Adrenal gland (tissue), 9 donors: ENCODE measurements at regions not wholly inside any gene's neighbourhood (a gene's known extent, or its start where the extent isn't known, plus 50 kb on each side); places are given as distances from the start of the nearest gene placed in this dataset.

Experiments used
- DNase-seq, 7 donors: peaks; one replicate each; pipeline ENCODE4 v3.0.0-alpha.2; 2019 to 2020
- H3K27ac ChIP-seq, 5 donors: fragments of 200-600 bp; sonication (generic) in 4 of 5; 1 replicate in 3 of 5; 2 replicates in 2 of 5; pipeline versions ENCODE4 v1.5.1 to v1.8.0; 2016 to 2020; ENCODE audit warnings: mild to moderate bottlenecking in 1 of 5
- H3K27me3 ChIP-seq: fragments of 200-600 bp; 2 replicates; pipeline ENCODE4 v1.8.0; 2021
- H3K36me3 ChIP-seq, 2 donors: fragments of 200-600 bp; replicated peaks in 1 of 2; 1 replicate in 1 of 2; 2 replicates in 1 of 2; pipeline versions ENCODE4 v1.5.1 to v1.8.0; 2018 to 2022
- H3K4me1 ChIP-seq, 2 donors: fragments of 200-600 bp; replicated peaks in 1 of 2; 1 replicate in 1 of 2; 2 replicates in 1 of 2; pipeline versions ENCODE4 v1.5.1 to v1.8.0; 2018 to 2021
- H3K4me3 ChIP-seq, 4 donors: fragments of 200-600 bp; sonication (generic) in 3 of 4; one replicate each; pipeline ENCODE4 v1.5.1; 2016 to 2018
- H3K9me3 ChIP-seq, 3 donors: fragments of 200-600 bp; sonication (generic) in 1 of 3; replicated peaks in 1 of 3; 1 replicate in 2 of 3; 2 replicates in 1 of 3; pipeline versions ENCODE4 v1.5.1 to v1.8.0; 2016 to 2021
- POLR2A ChIP-seq, 2 donors: fragments of 450-650 bp; IDR thresholded peaks; one replicate each; pipeline ENCODE4 v1.6.1; 2017; ENCODE audit warnings: antibody characterized with exemption in 2 of 2, mild to moderate bottlenecking in 2 of 2, moderate library complexity in 1 of 2
- WGBS, 4 donors: extraction: QIAGEN DNeasy Blood & Tissue Kit in 2 of 4; methylation state at CpG; one replicate each; pipeline versions ENCODE4 v1.1.5 to v1.1.7; 2013 to 2017; 5-methylcytosine and 5-hydroxymethylcytosine counted together
- intact Hi-C, 2 donors: fragments of 100-400 bp; cut with DNase I; formaldehyde crosslinking; loops; one replicate each; pipeline versions ENCODE4 v1.14.1 to v1.15.0; 2022 to 2023
- TF ChIP-seq, protein P1 (sequence below), 6 experiments: fragments of 450-650 bp in 4 of 6; fragments of 200-600 bp in 2 of 6; sonication (generic) in 1 of 6; IDR thresholded peaks; 1 replicate in 5 of 6; 2 replicates in 1 of 6; pipeline versions ENCODE4 v1.5.1 to v1.8.0; 2016 to 2021; ENCODE audit warnings: antibody characterized with exemption in 6 of 6, mild to moderate bottlenecking in 2 of 6, moderate library complexity in 1 of 6
- donor health status: healthy with polysubstance abuse.
- donor health status: Bipolar disorder and iron deficiency.
- donor health status: DM: yes; HTN: yes; CAD: no.
- donor health status: DM: no; HTN: no; CAD: no.
- donor health status: DM: no; HTN: no; CAD: no.

- Histone ChIP-seq H3K9me3 (no peaks in the 10 kb centered on the region), H3K27me3 (no peaks in the 10 kb centered on the region), H3K36me3 (no peaks in the 10 kb centered on the region), H3K4me1 (no peaks in the 10 kb centered on the region), H3K27ac (no peak overlapping the region), H3K4me3 (no peak overlapping the region)
- no peak for TF ChIP-seq POLR2A (IDR thresholded peaks at IDR 0.05)
- TF ChIP-seq, protein P1, sequence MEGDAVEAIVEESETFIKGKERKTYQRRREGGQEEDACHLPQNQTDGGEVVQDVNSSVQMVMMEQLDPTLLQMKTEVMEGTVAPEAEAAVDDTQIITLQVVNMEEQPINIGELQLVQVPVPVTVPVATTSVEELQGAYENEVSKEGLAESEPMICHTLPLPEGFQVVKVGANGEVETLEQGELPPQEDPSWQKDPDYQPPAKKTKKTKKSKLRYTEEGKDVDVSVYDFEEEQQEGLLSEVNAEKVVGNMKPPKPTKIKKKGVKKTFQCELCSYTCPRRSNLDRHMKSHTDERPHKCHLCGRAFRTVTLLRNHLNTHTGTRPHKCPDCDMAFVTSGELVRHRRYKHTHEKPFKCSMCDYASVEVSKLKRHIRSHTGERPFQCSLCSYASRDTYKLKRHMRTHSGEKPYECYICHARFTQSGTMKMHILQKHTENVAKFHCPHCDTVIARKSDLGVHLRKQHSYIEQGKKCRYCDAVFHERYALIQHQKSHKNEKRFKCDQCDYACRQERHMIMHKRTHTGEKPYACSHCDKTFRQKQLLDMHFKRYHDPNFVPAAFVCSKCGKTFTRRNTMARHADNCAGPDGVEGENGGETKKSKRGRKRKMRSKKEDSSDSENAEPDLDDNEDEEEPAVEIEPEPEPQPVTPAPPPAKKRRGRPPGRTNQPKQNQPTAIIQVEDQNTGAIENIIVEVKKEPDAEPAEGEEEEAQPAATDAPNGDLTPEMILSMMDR (IDR thresholded peaks at IDR 0.05), result no peak
- intact Hi-C loops, result no loop called here
- 79 to 84% (median 82%) methylated on average over 11 to 14 of the region's 14 CpGs for WGBS, 4 donors
- DNase-seq, result no peak
Measured at GRCh38 chr13:90032841-90033493, 1314.5 kb upstream of the MIR17HG start.

- intact Hi-C loops, result no loop called here
- WGBS, 4 donors, result 61 to 81% (median 75%) methylated on average over 3 of the region's 3 CpGs
- Histone ChIP-seq H3K27ac (no peak overlapping the region), H3K4me3 (no peak overlapping the region), H3K27me3 (no peaks in the 10 kb centered on the region), H3K36me3 (no peaks in the 10 kb centered on the region), H3K9me3 (no peaks in the 10 kb centered on the region), H3K4me1 (no peaks in the 10 kb centered on the region)
- TF ChIP-seq POLR2A (IDR thresholded peaks at IDR 0.05), result no peak
- TF ChIP-seq, protein P1 (IDR thresholded peaks at IDR 0.05), result no peak
- DNase-seq, result no peak
Measured at GRCh38 chr13:90039516-90039915, 1308.0 kb upstream of the MIR17HG start.

GRCh38 chr13:90047600-90047999, 1299.9 kb upstream of the MIR17HG start:
- intact Hi-C loops, result no loop called here
- H3K27ac ChIP-seq, result no peak overlapping the region
- WGBS, 4 donors, result 67 to 96% (median 83%) methylated on average over 1 to 2 of the region's 2 CpGs
- no peak for TF ChIP-seq POLR2A (IDR thresholded peaks at IDR 0.05)
- H3K36me3 ChIP-seq, result no peaks in the 10 kb centered on the region
- no peaks in the 10 kb centered on the region for H3K27me3 ChIP-seq
- H3K9me3 ChIP-seq, result no peaks in the 10 kb centered on the region
- no peak overlapping the region for H3K4me3 ChIP-seq
- H3K4me1 ChIP-seq, result no peaks in the 10 kb centered on the region
- DNase-seq, result no peak

DNA sequence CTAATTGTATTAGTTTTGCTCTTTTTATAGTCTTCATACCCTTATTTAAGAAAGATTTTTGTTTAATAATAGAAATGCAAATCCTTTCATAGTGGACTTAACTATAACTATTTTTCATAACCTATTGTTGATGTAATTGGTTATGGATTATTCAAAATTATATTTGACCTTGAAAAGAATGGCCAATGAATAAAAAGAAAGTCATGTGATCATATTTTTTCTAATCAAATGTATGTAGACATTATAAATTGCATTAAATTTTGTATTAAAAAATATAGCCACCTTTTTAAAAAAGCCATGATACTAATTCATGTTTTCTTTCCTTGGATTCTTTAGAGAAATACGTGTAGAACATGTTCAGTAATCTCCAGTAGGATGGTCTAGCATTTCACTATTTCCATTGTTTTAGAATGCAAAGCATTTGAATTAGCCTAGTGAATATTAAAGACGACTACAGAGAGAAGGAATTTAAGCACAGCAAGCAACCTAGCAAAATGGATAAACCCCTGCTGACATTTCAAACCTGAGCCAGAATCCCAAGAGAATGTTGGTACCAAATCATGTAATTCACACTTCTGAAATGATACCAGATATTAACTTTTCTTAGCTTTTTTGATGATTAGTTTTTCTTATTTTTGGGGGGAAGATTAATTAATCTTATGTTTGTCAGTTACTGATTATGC, 1297.4 kb upstream of the MIR17HG start:
- 48 to 61% (median 57%) methylated on average over 2 of the region's 2 CpGs for WGBS, 4 donors
- H3K9me3 ChIP-seq, result no peaks in the 10 kb centered on the region
- H3K27me3 ChIP-seq, result no peaks in the 10 kb centered on the region
- no peaks in the 10 kb centered on the region for H3K36me3 ChIP-seq
- no peaks in the 10 kb centered on the region for H3K4me1 ChIP-seq
- intact Hi-C loops, result no loop called here
- no peak for DNase-seq
- H3K27ac ChIP-seq, result no peak overlapping the region
- TF ChIP-seq POLR2A (IDR thresholded peaks at IDR 0.05), result no peak
- TF ChIP-seq, protein P1 (IDR thresholded peaks at IDR 0.05), result no peak
- H3K4me3 ChIP-seq, result no peak overlapping the region

DNA sequence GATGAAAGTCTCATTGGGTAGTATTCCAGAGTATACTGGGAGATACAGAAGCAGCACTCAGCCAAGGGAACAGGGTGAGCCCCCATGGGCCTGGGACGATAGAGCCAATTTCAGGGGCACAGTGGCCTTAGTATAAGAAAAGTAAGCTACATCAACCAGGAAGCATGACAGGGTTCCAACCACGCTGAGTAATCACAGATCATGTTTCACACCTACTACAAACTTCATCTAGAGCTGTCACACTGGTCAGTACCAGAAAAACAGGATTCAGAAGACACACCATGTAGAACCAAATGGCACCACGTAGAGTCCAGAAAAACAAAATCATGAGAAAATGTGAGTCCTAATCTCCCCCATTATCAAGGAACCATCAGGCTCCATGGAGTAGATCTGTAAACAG, 1292.4 kb upstream of the MIR17HG start:
- 45 to 83% (median 49%) methylated on average over 3 of the region's 3 CpGs for WGBS, 4 donors
- H3K4me3 ChIP-seq, result no peak overlapping the region
- no peak for TF ChIP-seq POLR2A (IDR thresholded peaks at IDR 0.05)
- TF ChIP-seq, protein P1 (IDR thresholded peaks at IDR 0.05), result no peak
- no peaks in the 10 kb centered on the region for H3K27me3 ChIP-seq
- no peak for DNase-seq
- no peaks in the 10 kb centered on the region for H3K36me3 ChIP-seq
- intact Hi-C loops, result no loop called here
- H3K9me3 ChIP-seq, result no peaks in the 10 kb centered on the region
- H3K27ac ChIP-seq, result no peak overlapping the region
- H3K4me1 ChIP-seq, result no peaks in the 10 kb centered on the region
